T1000 (cell line): ENCODE measurements at regions not wholly inside any gene's neighbourhood (a gene's known extent, or its start where the extent isn't known, plus 50 kb on each side); places are given as distances from the start of the nearest gene placed in this dataset.
"Not testable (repeated sequence)": the region's sequence is repeated elsewhere in the genome, so short reads cannot be mapped to it uniquely, and the experiment has no call there.

Source experiments
- DNase-seq: peaks from one replicate; lab custom pipeline; 2025; ENCODE audit warnings: mixed read lengths; lab: John Stamatoyannopoulos, UW

DNA sequence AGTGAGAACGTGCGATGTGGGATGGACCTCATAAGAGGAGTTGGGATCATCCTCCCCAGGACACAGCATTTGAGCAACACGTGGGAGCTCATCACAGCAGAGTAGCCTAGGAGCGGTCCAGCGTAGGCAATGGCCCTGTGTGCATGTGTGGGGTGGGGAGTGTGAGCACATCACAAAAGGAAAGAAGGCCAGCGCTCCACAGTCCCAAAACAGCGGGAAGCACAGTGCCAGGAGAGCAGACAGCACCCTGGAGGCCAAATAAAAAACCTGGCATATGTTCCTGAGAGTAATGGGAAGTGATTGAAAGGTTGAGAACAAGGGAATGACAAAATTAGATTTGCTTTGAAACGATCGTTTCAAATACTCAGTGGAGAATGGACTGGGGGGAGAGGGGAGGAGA, 226.0 kb downstream of the C7orf25 start:
- no peak for DNase-seq

GRCh38 chr7:42677751-42678699, 233.8 kb downstream of the C7orf25 start:
- peak; percentile 53 for DNase-seq

DNA sequence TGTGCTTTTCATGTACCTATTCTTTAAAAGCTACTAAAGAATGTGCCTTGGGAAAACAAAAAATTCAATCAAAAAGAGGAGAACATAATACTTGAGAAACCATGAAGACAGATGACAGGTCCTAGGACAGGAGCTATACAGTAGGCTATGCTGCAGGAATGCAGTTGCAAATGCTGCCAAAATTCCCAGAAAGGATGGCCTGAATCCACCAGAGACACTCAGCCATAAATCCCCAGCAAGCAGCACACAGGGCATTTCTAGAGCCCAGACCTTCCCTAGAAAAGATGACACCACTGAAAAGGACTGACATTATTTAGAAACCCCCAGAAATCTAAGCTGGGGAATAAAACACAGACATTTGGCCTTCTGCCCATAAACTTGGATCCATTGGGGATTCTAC, 237.3 kb downstream of the C7orf25 start:
- no peak for DNase-seq

DNA sequence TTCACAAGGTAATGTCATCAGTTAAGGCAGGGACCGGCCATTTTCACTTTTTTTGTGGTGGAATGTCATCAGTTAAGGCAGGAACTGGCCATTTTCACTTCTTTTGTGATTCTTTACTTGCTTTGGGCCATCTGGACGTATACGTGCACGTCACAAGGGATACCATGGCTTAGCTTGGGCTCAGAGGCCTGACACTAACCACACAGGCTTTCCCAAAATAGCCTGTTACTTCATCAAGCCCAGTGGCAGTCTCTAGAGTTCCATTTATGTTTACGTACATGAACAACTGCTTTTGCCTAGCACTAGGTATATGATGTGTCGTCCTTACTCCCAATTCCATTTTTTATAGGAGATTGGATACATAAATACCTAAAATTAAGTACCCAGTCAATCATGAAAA, 237.9 kb downstream of the C7orf25 start:
- no peak for DNase-seq

GRCh38 chr7:42672339-42672999, 239.4 kb downstream of the C7orf25 start:
- DNase-seq, result no peak

- no peak for DNase-seq
Observed at GRCh38 chr7:42671627-42672026, 240.2 kb downstream of the C7orf25 start.

DNA sequence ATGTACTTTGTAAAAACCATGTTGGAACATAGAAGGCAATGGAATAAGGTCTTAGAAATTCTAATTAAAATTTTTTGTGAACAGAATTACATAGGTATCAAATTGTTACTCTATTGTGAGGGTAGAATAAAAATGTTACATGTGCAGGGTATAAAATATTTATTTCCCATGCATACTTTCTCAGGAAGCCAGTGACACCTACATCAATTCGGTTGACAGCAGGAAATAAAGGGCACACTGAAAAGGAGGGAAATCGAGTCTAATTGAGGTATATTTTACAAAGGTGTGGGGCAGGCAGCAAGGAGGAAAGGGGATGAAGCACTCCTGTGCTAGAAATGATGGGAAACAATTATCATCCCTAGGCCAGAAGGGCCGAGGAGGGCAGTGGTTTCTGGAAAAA, 244.9 kb downstream of the C7orf25 start:
- no peak for DNase-seq

DNA sequence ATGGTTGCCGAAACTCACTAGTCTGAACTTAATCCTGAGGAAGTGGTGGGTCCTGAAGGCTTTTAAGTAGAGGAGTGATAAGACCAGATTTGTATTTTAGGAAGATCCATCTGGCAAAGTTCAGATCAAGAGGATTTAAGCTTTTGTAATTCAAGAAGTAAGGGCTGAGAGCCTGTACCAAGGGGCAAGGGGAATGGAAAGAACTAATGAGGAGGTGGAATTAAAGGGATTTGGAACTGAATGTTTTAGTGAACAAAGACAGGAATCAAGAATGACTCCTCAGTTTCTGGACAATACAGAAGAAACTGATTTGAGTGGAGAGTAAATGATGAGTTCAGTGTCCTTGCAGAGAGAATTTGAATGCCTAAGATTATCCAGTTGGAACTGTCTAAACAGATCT, 249.0 kb downstream of the C7orf25 start:
- DNase-seq, result no peak

DNA sequence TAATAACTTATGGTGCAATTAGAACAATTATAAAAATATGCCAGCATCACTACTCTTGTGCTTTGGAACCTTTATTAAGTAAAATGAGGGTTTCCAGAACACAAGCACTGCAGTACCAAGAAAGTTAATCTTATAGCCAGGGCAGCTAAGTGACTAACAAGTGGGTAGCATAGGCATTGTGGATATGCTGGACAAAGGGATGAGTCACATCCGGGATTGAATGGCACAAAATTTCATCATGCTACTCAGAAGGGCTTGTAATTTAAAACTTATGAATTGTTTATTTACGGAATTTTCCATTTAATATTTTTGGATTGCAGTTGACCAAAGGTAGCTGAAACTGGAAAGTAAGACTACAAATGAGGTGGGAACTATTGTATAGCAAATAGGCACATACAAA, 250.6 kb downstream of the C7orf25 start:
- no peak for DNase-seq

- no peak for DNase-seq
Observed at GRCh38 chr7:42650701-42651100, 261.2 kb downstream of the C7orf25 start.

DNA sequence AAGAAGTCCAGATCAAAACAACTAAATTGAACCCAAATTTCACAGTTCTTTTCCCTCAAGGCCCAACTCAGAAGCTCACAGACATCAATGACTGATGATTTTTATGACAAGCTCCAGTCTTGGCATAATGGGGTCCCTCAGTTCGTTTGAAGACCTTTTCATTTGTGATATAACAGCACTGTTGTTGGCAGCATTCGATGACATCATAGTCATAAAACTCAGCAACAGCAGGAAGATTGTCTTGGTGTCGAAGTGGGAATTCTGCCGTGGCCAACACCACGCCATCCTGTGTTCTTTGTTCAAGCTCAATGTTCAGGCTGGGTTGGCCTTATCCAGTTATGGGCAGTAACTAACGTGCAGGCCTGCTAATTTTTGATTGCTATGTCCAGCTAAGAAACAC, 261.7 kb downstream of the C7orf25 start:
- no peak for DNase-seq

DNA sequence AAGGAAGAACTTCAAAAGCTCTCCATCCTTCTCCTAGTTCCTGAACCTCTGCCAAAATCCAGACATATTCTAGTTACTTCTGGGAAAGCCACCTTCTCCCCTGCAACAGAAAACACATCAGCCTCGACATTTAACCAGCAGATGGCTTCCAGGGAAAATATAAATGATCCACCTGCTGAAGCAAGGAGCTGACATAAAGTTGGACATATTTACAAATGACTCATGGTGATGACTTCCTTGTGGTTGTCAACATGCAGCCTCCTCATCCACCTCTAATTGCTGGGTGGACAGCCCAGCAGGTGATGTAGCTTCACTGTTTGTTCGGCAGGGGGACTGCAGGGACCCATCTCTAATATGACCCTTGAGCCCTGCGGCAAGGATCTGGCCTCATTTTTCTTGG, 266.0 kb downstream of the C7orf25 start:
- no peak for DNase-seq

GRCh38 chr7:42642699-42643098, 269.2 kb downstream of the C7orf25 start:
- no peak for DNase-seq

- no peak for DNase-seq
Observed at GRCh38 chr7:42639930-42640329, 271.9 kb downstream of the C7orf25 start.

- DNase-seq, result not testable (repeated sequence)
Observed at GRCh38 chr7:42636380-42636779, 275.5 kb downstream of the C7orf25 start.

- DNase-seq, result no peak
Observed at GRCh38 chr7:42628054-42628453, 283.8 kb downstream of the C7orf25 start.

DNA sequence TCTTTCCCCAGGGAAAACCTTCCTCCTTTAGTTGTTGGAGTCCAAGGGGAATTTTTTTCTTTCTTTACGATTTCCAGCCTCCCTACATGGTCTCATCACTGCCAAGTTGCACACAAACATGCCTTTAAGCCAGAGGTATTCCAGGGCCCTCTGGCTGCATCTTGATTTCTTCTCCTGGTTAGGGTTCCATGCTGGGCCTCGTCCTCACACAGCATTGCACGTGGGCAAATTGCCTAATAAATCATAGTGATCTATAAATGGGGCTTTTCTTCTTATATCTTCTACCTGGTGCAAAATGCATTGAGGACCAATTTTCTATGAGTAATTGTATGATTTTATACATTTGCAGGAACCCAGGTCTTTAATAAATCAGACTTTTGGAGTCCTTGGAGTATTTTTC, 284.2 kb downstream of the C7orf25 start:
- no peak for DNase-seq

GRCh38 chr7:42627101-42627500, 284.8 kb downstream of the C7orf25 start:
- no peak for DNase-seq

GRCh38 chr7:42625421-42625820, 286.4 kb downstream of the C7orf25 start:
- no peak for DNase-seq

- DNase-seq, result no peak
Observed at GRCh38 chr7:42624471-42624870, 287.4 kb downstream of the C7orf25 start.

DNA sequence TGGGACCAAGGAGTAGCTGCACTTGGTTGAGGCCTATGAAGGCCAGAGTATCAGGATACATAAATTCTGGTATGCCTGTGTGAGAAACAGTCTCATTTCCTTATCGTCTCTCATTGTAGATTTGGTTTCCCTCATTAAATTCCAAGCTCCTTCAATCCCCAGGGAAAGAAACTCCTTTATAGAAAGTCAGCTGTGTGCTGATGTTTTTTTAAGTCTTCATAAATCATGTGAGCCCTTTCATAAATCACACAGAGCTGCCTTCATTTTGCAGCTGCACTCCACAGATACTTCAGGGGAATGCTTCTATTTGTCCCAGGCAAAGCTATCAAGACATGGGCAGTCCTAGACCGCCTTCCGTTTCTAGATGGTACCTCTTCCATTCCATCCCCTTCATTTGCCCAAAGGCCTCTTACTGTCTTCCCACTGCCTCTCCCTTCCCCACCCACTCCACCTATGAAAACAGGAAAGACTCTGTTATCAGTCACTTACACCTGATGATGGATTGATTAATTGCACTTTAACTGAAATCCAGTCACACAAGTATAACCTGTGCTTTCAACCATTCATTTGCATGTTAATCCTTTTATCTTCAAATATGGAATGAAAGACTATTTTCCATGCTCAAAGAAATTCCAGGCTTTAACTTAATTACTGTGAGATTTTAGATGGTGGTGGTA, 290.2 kb downstream of the C7orf25 start:
- no peak for DNase-seq

DNA sequence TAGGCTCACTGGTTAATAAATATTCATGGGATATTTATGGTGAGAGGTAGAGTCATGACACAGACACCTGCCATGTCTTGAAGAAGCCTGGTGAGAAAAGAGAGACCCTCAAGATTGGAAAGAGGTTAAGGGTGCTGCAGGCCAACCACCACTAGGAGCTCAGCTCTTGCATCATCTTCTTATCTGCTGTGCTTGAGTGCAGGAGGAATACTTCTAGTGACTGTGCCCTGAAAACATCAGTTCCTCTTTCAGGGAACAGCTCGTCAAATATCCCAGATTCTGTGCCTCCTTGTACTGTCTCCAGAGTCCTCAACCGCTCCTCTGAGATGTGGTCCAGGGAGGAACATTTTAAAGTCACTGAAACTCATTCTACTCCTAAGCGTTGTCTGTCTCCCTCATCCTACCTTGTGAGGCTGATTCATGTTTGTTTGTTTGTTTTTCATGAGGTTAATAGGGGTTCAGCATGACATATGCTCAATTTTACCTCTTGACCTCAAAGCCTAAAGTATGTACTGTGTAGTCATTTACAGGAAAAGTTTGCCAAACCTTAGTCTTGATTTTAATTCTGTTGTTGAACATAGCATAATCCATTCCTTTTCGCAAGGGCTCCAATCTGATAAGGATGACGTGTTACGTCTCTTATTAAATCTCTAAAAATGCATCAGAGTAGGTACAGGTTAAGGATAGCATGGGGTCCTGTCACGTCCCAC, 293.1 kb downstream of the C7orf25 start:
- no peak for DNase-seq
